IPS DF 6.9 (cell line): ENCODE measurements at regions not wholly inside any gene's neighbourhood (a gene's known extent, or its start where the extent isn't known, plus 50 kb on each side); places are given as distances from the start of the nearest gene placed in this dataset.
"Not testable (repeated sequence)": the region's sequence is repeated elsewhere in the genome, so short reads cannot be mapped to it uniquely, and the experiment has no call there.

Experiments used
- DNase-seq: peaks from one replicate; pipeline ENCODE4 v3.0.0-alpha.2; 2013; ENCODE audit warnings: low read depth, low spot score
- H3K27ac ChIP-seq: one replicate; pipeline ENCODE4 v1.5.1; 2013; ENCODE audit warnings: low read length, control low read depth
- H3K27me3 ChIP-seq: 2 replicates; pipeline ENCODE4 v1.6.1; 2013; ENCODE audit warnings: mild to moderate bottlenecking, low read length; ENCODE audit not compliant: control insufficient read depth, insufficient read depth
- H3K36me3 ChIP-seq: 2 replicates; pipeline ENCODE4 v1.6.1; 2013; ENCODE audit warnings: low read length; ENCODE audit not compliant: control insufficient read depth, insufficient read depth
- H3K4me1 ChIP-seq: 2 replicates; pipeline ENCODE4 v1.6.1; 2013; ENCODE audit warnings: low read length; ENCODE audit not compliant: control insufficient read depth, insufficient read depth
- H3K4me3 ChIP-seq: 2 replicates; pipeline ENCODE4 v1.5.1; 2013; ENCODE audit warnings: mild to moderate bottlenecking, low read length
- H3K9me3 ChIP-seq: 2 replicates; pipeline ENCODE4 v1.6.1; 2013; ENCODE audit warnings: low read length, inconsistent platforms; ENCODE audit not compliant: control insufficient read depth, insufficient read depth
- WGBS: extraction: QIAGEN DNeasy Blood & Tissue Kit; methylation state at CpG from one replicate; pipeline ENCODE4 v1.1.7; 2013; ENCODE audit warnings: mixed read lengths, missing lambda C conversion rate; ENCODE audit not compliant: insufficient read length, insufficient coverage; 5-methylcytosine and 5-hydroxymethylcytosine counted together

- H3K27ac ChIP-seq = no peak overlapping the region
- no peaks in the 10 kb centered on the region for H3K9me3 ChIP-seq
- H3K27me3 ChIP-seq = no peaks in the 10 kb centered on the region
- H3K4me3 ChIP-seq = no peak overlapping the region
- no peaks in the 10 kb centered on the region for H3K36me3 ChIP-seq
- no CpG with 5 or more reads among the region's 1 CpG for WGBS
- DNase-seq = no peak
- H3K4me1 ChIP-seq = no peaks in the 10 kb centered on the region
Measured at GRCh38 chr2:6183226-6183625, 491.0 kb downstream of the SOX11 start.

- Histone ChIP-seq H3K36me3 (no peaks in the 10 kb centered on the region), H3K4me3 (no peak overlapping the region), H3K9me3 (no peaks in the 10 kb centered on the region), H3K4me1 (no peaks in the 10 kb centered on the region), H3K27me3 (no peaks in the 10 kb centered on the region), H3K27ac (no peak overlapping the region)
- no CpG with 5 or more reads among the region's 13 CpGs for WGBS
- no peak for DNase-seq
Measured at GRCh38 chr2:6184532-6185292, 492.5 kb downstream of the SOX11 start.

GRCh38 chr2:6186332-6187151, 494.4 kb downstream of the SOX11 start:
- H3K36me3 ChIP-seq = no peaks in the 10 kb centered on the region
- H3K9me3 ChIP-seq = no peaks in the 10 kb centered on the region
- H3K4me1 ChIP-seq = no peaks in the 10 kb centered on the region
- H3K27me3 ChIP-seq = no peaks in the 10 kb centered on the region
- no peak overlapping the region for H3K27ac ChIP-seq
- no peak overlapping the region for H3K4me3 ChIP-seq
- no CpG with 5 or more reads among the region's 7 CpGs for WGBS
- DNase-seq = no peak

DNA sequence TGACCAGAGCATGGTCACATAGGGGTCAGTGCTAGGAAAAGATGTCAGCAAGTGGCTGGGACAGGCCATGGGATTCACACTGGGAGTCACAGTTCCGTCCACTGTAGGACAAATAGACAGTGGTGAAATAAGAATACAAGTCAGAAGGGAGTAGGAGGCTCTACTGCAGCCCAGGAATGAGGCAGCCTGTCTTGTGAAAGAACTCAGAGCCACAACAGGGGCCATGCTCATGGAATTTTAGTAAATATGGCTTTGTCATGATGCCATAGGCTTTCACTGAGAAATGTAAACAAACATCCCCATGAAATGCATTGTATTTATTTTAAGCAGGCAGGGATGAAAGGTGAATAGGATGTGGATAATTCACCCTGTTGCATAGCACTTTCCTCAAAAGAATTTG, 504.3 kb downstream of the SOX11 start:
- no peak overlapping the region for H3K4me3 ChIP-seq
- no peaks in the 10 kb centered on the region for H3K9me3 ChIP-seq
- no peak overlapping the region for H3K27ac ChIP-seq
- H3K27me3 ChIP-seq = no peaks in the 10 kb centered on the region
- H3K4me1 ChIP-seq = no peaks in the 10 kb centered on the region
- no peak for DNase-seq
- no peaks in the 10 kb centered on the region for H3K36me3 ChIP-seq
- no CpG with 5 or more reads among the region's 1 CpG for WGBS

DNA sequence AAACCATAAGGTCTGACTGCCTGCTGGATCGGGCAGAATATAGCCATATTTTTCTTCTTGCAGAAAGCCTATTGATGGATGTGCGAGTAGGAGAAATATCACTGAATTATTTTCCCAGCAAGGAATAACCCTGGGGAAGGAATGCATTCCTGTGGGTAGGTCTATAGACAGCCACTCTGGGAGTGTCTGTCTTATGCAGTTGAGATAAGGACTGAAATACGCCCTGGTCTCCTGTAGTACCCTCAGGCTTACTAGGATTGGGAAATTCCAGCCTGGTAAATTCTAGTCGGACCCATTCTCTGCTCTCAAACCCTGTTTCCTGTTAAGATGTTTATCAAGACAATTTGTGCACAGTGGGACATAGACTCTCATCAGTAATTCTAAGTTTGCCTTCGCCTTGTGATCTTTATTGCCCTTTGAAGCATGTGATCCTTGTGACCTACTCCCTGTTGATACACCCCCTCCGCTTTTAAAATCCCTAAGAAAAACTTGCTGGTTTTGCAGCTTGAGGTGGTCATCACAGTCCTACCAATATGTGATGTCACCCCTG, 506.3 kb downstream of the SOX11 start:
- H3K27ac ChIP-seq, H3K9me3 ChIP-seq, H3K27me3 ChIP-seq, H3K36me3 ChIP-seq, H3K4me1 ChIP-seq, H3K4me3 ChIP-seq, DNase-seq: not testable (repeated sequence)
- no CpG with 5 or more reads among the region's 6 CpGs for WGBS

DNA sequence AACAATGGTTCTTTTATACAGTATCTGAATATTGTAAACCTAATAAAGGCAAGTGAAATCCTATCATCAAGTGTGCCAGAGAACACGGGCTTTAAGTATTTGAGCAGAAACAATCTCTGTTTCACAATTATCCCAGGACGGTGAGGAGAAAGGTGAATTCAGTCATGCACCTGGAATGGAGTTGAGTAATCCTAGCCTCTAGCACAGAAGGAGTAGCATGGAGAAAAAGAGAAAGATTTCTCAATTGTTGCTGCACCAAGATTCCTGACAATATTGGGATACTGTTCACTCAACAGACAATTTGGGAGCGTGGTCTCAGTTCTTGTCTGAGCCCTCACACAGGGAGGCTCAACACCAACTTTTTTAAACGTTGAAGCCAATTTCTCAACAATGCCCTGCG, 510.6 kb downstream of the SOX11 start:
- H3K4me1 ChIP-seq = no peaks in the 10 kb centered on the region
- DNase-seq = no peak
- H3K36me3 ChIP-seq = no peaks in the 10 kb centered on the region
- WGBS = no CpG with 5 or more reads among the region's 5 CpGs
- H3K4me3 ChIP-seq = no peak overlapping the region
- no peaks in the 10 kb centered on the region for H3K9me3 ChIP-seq
- H3K27me3 ChIP-seq = no peaks in the 10 kb centered on the region
- H3K27ac ChIP-seq = no peak overlapping the region

DNA sequence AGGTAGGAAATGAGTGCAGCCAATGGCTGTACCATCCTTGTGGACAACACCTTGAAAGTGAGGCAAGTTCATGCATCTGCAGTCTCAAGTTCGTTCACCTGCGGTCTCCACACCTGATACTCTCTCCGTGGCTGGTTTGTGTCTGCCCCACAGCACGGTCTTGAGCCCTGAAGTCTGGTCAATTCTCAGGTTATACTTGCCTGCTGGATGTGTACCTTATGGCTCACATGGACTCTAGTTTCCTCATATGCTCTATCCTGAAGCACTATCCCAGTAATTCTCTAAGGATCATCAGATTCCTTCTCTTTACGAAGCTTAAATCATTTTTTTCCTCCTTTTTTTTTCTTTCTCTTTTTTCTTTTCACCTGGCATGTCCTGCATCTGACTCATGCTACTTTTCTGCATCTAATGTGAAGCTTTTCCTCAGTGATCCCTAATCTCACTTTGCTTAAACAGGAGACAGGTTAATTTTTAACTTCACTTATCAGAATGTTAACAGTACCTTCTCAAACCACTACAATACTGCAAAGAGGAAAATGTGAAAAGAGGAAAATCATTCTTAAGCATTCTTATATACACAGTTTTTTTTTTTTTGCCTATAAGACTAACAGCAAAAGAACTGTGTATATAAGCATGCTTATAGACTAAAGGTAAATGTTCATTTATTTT, 511.2 kb downstream of the SOX11 start:
- no peak overlapping the region for H3K4me3 ChIP-seq
- no peaks in the 10 kb centered on the region for H3K27me3 ChIP-seq
- no CpG with 5 or more reads among the region's 5 CpGs for WGBS
- no peaks in the 10 kb centered on the region for H3K4me1 ChIP-seq
- H3K9me3 ChIP-seq = no peaks in the 10 kb centered on the region
- H3K36me3 ChIP-seq = no peaks in the 10 kb centered on the region
- H3K27ac ChIP-seq = no peak overlapping the region
- no peak for DNase-seq

GRCh38 chr2:6206882-6207281, 514.7 kb downstream of the SOX11 start:
- Histone ChIP-seq H3K9me3 (no peaks in the 10 kb centered on the region), H3K27me3 (no peaks in the 10 kb centered on the region), H3K27ac (no peak overlapping the region), H3K4me1 (no peaks in the 10 kb centered on the region), H3K36me3 (no peaks in the 10 kb centered on the region), H3K4me3 (no peak overlapping the region)
- DNase-seq = no peak
- WGBS = no CpG with 5 or more reads among the region's 8 CpGs

DNA sequence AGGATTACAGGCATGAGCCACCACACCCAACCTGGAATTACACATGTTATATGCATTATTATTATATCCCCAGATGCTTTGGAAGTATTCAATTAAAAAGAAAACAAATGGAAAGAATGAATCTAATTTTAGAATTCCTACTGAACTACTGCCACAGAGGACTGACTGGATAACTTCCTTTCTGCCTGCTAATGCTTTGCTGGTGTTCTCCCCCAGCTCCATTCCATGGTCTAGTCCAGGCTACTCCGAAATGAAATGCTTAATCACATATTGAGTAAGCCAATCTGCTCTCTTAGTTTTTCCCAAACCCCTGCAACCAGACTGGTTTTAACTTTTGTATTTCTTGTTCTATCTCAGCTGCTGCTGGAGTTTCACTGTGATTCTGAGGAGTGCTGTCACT, 519.1 kb downstream of the SOX11 start:
- Histone ChIP-seq H3K27ac (no peak overlapping the region), H3K4me3 (no peak overlapping the region), H3K27me3 (no peaks in the 10 kb centered on the region), H3K9me3 (no peaks in the 10 kb centered on the region), H3K4me1 (no peaks in the 10 kb centered on the region), H3K36me3 (no peaks in the 10 kb centered on the region)
- DNase-seq = no peak
- WGBS = no CpG with 5 or more reads among the region's 1 CpG

DNA sequence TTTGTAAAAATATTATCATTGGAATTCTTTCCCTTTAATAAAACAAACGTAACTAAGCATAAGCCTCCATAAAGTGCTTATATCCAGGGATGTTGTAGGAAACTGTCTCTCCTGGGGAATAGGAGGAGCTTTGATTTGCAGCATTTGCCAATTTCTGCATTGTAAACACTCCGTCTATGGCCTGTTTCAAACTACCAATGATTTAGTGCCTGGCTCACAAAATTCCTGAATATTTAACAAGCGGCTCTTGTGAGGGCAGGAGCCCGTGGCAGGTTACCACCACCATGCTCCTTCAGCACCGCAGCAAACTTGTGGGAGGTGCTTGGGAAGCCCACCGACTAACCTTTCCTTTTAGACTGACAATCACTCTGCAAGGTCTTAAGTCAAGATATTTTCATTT, 520.3 kb downstream of the SOX11 start:
- Histone ChIP-seq H3K4me3 (no peak overlapping the region), H3K9me3 (no peaks in the 10 kb centered on the region), H3K27ac (no peak overlapping the region), H3K4me1 (no peaks in the 10 kb centered on the region), H3K36me3 (no peaks in the 10 kb centered on the region), H3K27me3 (no peaks in the 10 kb centered on the region)
- no peak for DNase-seq
- no CpG with 5 or more reads among the region's 6 CpGs for WGBS
